HepG2 (cell line): ENCODE measurements at regions not wholly inside any gene's neighbourhood (a gene's known extent, or its start where the extent isn't known, plus 50 kb on each side); places are given as distances from the start of the nearest gene placed in this dataset.

Experiments
- ATF6 ChIP-seq: sonication (generic); formaldehyde crosslinking; conservative IDR thresholded peaks from 2 replicates; pipeline ENCODE4 v1.4.0; 2020; ENCODE audit warnings: missing genetic modification reagents
- CTCF ChIP-seq: sonication (generic); formaldehyde crosslinking; IDR thresholded peaks from 2 replicates; pipeline ENCODE4 v1.5.0; 2020; ENCODE audit warnings: mild to moderate bottlenecking, missing genetic modification reagents, moderate library complexity
- ELF3 ChIP-seq: IDR thresholded peaks from 2 replicates; pipeline ENCODE4 v1.6.1; 2016; ENCODE audit warnings: missing genetic modification reagents, missing compliant biosample characterization
- JUND ChIP-seq: sonication (generic); formaldehyde crosslinking; IDR thresholded peaks from 2 replicates; pipeline ENCODE4 v1.8.0; 2022; ENCODE audit warnings: mild to moderate bottlenecking, missing genetic modification reagents
- MXD4 ChIP-seq: IDR thresholded peaks from 2 replicates; pipeline ENCODE4 v1.6.1; 2016; ENCODE audit warnings: mild to moderate bottlenecking, missing biosample characterization, missing genetic modification reagents
- ZC3H13 ChIP-seq: sonication (generic); formaldehyde crosslinking; IDR thresholded peaks from 2 replicates; pipeline ENCODE4 v1.8.1; 2023; ENCODE audit warnings: mild to moderate bottlenecking, missing genetic modification reagents, moderate library complexity
- ZNF530 ChIP-seq: sonication (generic); formaldehyde crosslinking; IDR thresholded peaks from 2 replicates; pipeline ENCODE4 v1.5.0; 2020; ENCODE audit warnings: low read depth, mild to moderate bottlenecking, missing genetic modification reagents
- TF ChIP-seq, protein P1 (sequence below): sonication (generic); formaldehyde crosslinking; IDR thresholded peaks from 2 replicates; pipeline ENCODE4 v1.5.1; 2020; ENCODE audit warnings: missing genetic modification reagents, mild to moderate bottlenecking, borderline replicate concordance
- TF ChIP-seq, protein P2 (sequence below): IDR thresholded peaks from 2 replicates; pipeline ENCODE4 v1.6.1; 2016

DNA sequence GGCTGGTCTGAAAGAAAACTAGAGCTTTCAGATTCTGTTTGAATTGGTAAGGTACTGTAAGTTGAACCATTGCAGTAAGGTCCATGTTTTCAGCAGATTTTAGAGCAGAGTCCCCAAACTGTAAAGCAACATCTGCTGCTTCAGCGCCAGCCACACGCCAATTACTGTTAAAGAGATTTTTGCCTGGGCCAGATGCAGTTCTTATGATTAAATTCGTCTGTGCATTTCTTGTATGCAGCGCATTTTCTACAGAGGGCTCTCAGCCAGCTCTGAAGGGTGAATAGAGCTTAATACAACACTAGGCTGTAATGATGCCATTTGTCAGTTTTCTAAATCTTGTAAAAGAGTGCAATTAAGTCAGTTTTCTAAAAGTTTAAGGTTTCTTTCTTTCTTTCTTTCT lies 246.3 kb downstream of the COX7C start:
- TF ChIP-seq ZC3H13: no peak
- TF ChIP-seq JUND (CRISPR knock-in tag): no peak
- TF ChIP-seq, protein P1, sequence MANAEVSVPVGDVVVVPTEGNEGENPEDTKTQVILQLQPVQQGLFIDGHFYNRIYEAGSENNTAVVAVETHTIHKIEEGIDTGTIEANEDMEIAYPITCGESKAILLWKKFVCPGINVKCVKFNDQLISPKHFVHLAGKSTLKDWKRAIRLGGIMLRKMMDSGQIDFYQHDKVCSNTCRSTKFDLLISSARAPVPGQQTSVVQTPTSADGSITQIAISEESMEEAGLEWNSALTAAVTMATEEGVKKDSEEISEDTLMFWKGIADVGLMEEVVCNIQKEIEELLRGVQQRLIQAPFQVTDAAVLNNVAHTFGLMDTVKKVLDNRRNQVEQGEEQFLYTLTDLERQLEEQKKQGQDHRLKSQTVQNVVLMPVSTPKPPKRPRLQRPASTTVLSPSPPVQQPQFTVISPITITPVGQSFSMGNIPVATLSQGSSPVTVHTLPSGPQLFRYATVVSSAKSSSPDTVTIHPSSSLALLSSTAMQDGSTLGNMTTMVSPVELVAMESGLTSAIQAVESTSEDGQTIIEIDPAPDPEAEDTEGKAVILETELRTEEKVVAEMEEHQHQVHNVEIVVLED (CRISPR knock-in tag): no peak
- TF ChIP-seq ZNF530 (CRISPR knock-in tag): no peak
- TF ChIP-seq, protein P2, sequence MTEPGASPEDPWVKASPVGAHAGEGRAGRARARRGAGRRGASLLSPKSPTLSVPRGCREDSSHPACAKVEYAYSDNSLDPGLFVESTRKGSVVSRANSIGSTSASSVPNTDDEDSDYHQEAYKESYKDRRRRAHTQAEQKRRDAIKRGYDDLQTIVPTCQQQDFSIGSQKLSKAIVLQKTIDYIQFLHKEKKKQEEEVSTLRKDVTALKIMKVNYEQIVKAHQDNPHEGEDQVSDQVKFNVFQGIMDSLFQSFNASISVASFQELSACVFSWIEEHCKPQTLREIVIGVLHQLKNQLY (CRISPR knock-in tag): no peak
- TF ChIP-seq CTCF: no peak
- no peak for TF ChIP-seq ATF6
- no peak for TF ChIP-seq MXD4 (CRISPR knock-in tag)
- no peak for TF ChIP-seq ELF3 (CRISPR knock-in tag)
